GM23338 (cell line): ENCODE measurements at regions not wholly inside any gene's neighbourhood (a gene's known extent, or its start where the extent isn't known, plus 50 kb on each side); places are given as distances from the start of the nearest gene placed in this dataset.

Experiments
- ATAC-seq: fragments of 200-7000 bp; cut with Tn5 transposase; 3 replicates; pipeline ENCODE4 v1.9.1; 2020
- DNase-seq: peaks from one replicate; pipeline ENCODE4 v3.0.0-alpha.2; 2015; ENCODE audit warnings: low spot score
- H2AFZ ChIP-seq: fragments of 200-600 bp; sonication (generic); 2 replicates; pipeline ENCODE4 v1.8.0; 2016; ENCODE audit warnings: antibody characterized with exemption, mild to moderate bottlenecking, moderate library complexity
- H3F3A ChIP-seq: fragments of 200-600 bp; sonication (generic); replicated peaks from 2 replicates; pipeline ENCODE4 v1.8.0; 2017; ENCODE audit warnings: antibody characterized with exemption, mixed run types, low read depth
- H3K27ac ChIP-seq: fragments of 200-600 bp; sonication (generic); 2 replicates; pipeline ENCODE4 v1.6.1; 2016; ENCODE audit warnings: low read depth
- H3K27me3 ChIP-seq: fragments of 200-600 bp; sonication (generic); 2 replicates; pipeline ENCODE4 v1.8.0; 2016; ENCODE audit warnings: mild to moderate bottlenecking, mixed run types, moderate library complexity; ENCODE audit not compliant: insufficient read depth
- H3K36me3 ChIP-seq: fragments of 200-600 bp; sonication (generic); 2 replicates; pipeline ENCODE4 v1.8.0; 2016; ENCODE audit warnings: mild to moderate bottlenecking; ENCODE audit not compliant: insufficient read depth
- H3K4me1 ChIP-seq: fragments of 200-600 bp; sonication (generic); 2 replicates; pipeline ENCODE4 v1.8.0; 2016; ENCODE audit warnings: mild to moderate bottlenecking, moderate library complexity; ENCODE audit not compliant: insufficient read depth
- H3K4me2 ChIP-seq: fragments of 200-600 bp; sonication (generic); 2 replicates; pipeline ENCODE4 v1.7.1; 2017; ENCODE audit warnings: mixed run types
- H3K4me3 ChIP-seq: fragments of 200-600 bp; sonication (generic); 2 replicates; pipeline ENCODE4 v1.6.1; 2016; ENCODE audit warnings: mixed run types
- H3K79me2 ChIP-seq: fragments of 200-600 bp; sonication (generic); replicated peaks from 2 replicates; pipeline ENCODE4 v1.8.0; 2017; ENCODE audit warnings: mild to moderate bottlenecking; ENCODE audit not compliant: insufficient read depth
- H3K9me2 ChIP-seq: fragments of 200-600 bp; sonication (generic); 2 replicates; pipeline ENCODE4 v1.8.0; 2017; ENCODE audit not compliant: insufficient read depth
- H4K20me1 ChIP-seq: fragments of 200-600 bp; sonication (generic); replicated peaks from 2 replicates; pipeline ENCODE4 v1.8.0; 2017; ENCODE audit warnings: mild to moderate bottlenecking; ENCODE audit not compliant: insufficient read depth
- H3K27ac Mint-ChIP-seq: 2 replicates; pipeline ENCODE4 v1.8.0; 2020; ENCODE audit warnings: inconsistent platforms, mild to moderate bottlenecking, moderate library complexity, mixed read lengths
- H3K27me3 Mint-ChIP-seq: 3 replicates; pipeline ENCODE4 v1.8.0; 2022; ENCODE audit warnings: low read depth, mild to moderate bottlenecking, moderate library complexity, mixed read lengths, inconsistent platforms; ENCODE audit not compliant: insufficient read depth, poor library complexity
- H3K36me3 Mint-ChIP-seq: 3 replicates; pipeline ENCODE4 v1.8.0; 2021; ENCODE audit warnings: low read depth, mild to moderate bottlenecking, inconsistent platforms, moderate library complexity, mixed read lengths
- H3K4me1 Mint-ChIP-seq: 3 replicates; pipeline ENCODE4 v1.8.0; 2020; ENCODE audit warnings: mild to moderate bottlenecking, inconsistent platforms, mixed read lengths
- H3K4me3 Mint-ChIP-seq: 3 replicates; pipeline ENCODE4 v1.8.0; 2021; ENCODE audit warnings: moderate library complexity, mild to moderate bottlenecking, inconsistent platforms, mixed read lengths
- H3K9me3 Mint-ChIP-seq: 3 replicates; pipeline ENCODE4 v1.8.0; 2020; ENCODE audit warnings: moderate library complexity, mild to moderate bottlenecking, inconsistent platforms, mixed read lengths
- CREB1 ChIP-seq: fragments of 250-450 bp; sonication (Bioruptor Pico); IDR thresholded peaks from 2 replicates; pipeline ENCODE4 v1.5.0; 2020; ENCODE audit warnings: low read depth, mild to moderate bottlenecking, moderate library complexity
- CTCF ChIP-seq, 2 experiments: fragments of 200-600 bp in 1 of 2; sonication (generic) in 1 of 2; conservative IDR thresholded peaks; 2 replicates each; pipeline versions ENCODE4 v1.5.1 to v1.6.1; 2016 to 2017; ENCODE audit warnings: antibody characterized with exemption in 2 of 2, low read depth in 2 of 2, mild to moderate bottlenecking in 2 of 2, moderate library complexity in 1 of 2
- ETS1 ChIP-seq: IDR thresholded peaks from 2 replicates; pipeline ENCODE4 v1.6.1; 2016; ENCODE audit warnings: antibody characterized with exemption
- EZH2 ChIP-seq: fragments of 200-600 bp; sonication (generic); IDR thresholded peaks from one replicate; pipeline ENCODE4 v1.8.0; 2017; ENCODE audit warnings: antibody characterized with exemption, mild to moderate bottlenecking, low read depth; ENCODE audit not compliant: unreplicated experiment
- NANOG ChIP-seq: IDR thresholded peaks from 2 replicates; pipeline ENCODE4 v1.6.1; 2016; ENCODE audit warnings: antibody characterized with exemption, borderline replicate concordance
- ZNF462 ChIP-seq: fragments of 250-450 bp; sonication (Bioruptor Pico); IDR thresholded peaks from 2 replicates; pipeline ENCODE4 v1.5.0; 2020; ENCODE audit warnings: mild to moderate bottlenecking, moderate library complexity

GRCh38 chr3:110165370-110165743 lies 828.0 kb upstream of the DPPA4 start (continued):
- TF ChIP-seq ZNF462 (CRISPR knock-in tag) (no peak), CTCF (conservative IDR thresholded peaks at IDR 0.05; ENCODE audit: low read depth in 2 of 2) (no peak)

GRCh38 chr3:110165753-110166152 lies 828.4 kb upstream of the DPPA4 start:
- DNase-seq (peak; percentile 59), ATAC-seq (peak; percentile 81)
- Histone ChIP-seq H3K27ac (peak overlapping the region; percentile 81), H3K4me1 (peaks cover 23% of the 10 kb centered on the region), H3K9me2 (no peaks in the 10 kb centered on the region), H3K4me3 (peak overlapping the region; percentile 26; the same call in 1 of the 2 replicates), H3K36me3 (no peaks in the 10 kb centered on the region), H4K20me1 (no peaks in the 10 kb centered on the region), H3K4me2 (peak overlapping the region; percentile 73), H3K79me2 (no peaks in the 10 kb centered on the region), H3F3A (no peaks in the 10 kb centered on the region), H2AFZ (no peak overlapping the region), H3K27me3 (no peaks in the 10 kb centered on the region)
- Mint-ChIP-seq H3K4me1 (peaks cover 29% of the 10 kb centered on the region), H3K9me3 (peaks cover 2% of the 10 kb centered on the region; the same call in 1 of the 3 replicates), H3K27ac (peak overlapping the region; percentile 93), H3K36me3 (peaks cover 5% of the 10 kb centered on the region; the same call in 2 of the 3 replicates), H3K4me3 (peak overlapping the region; percentile 5; the same call in 2 of the 3 replicates), H3K27me3 (no peaks in the 10 kb centered on the region)
- TF ChIP-seq ETS1 = no peak
- no peak; the same call in 1 of the 2 replicates for TF ChIP-seq NANOG
- no peak for TF ChIP-seq EZH2
- TF ChIP-seq CREB1 (CRISPR knock-in tag) = no peak
- no peak for TF ChIP-seq ZNF462 (CRISPR knock-in tag)
